IgD-negative memory B cell (primary cell): ENCODE measurements at regions not wholly inside any gene's neighbourhood (a gene's known extent, or its start where the extent isn't known, plus 50 kb on each side); places are given as distances from the start of the nearest gene placed in this dataset.

Experiments used
- H3K27ac Mint-ChIP-seq, 3 donors: one replicate each; pipeline ENCODE4 v1.8.0; 2020 to 2022; ENCODE audit warnings: mild to moderate bottlenecking in 3 of 3, mixed read lengths in 3 of 3, moderate library complexity in 1 of 3
- H3K27me3 Mint-ChIP-seq: one replicate; pipeline ENCODE4 v1.8.0; 2021; ENCODE audit warnings: mixed read lengths
- H3K36me3 Mint-ChIP-seq: one replicate; pipeline ENCODE4 v1.8.0; 2020; ENCODE audit warnings: mild to moderate bottlenecking, mixed read lengths
- H3K4me1 Mint-ChIP-seq, 3 donors: one replicate each; pipeline ENCODE4 v1.8.0; 2020 to 2022; ENCODE audit warnings: mixed read lengths in 3 of 3, mild to moderate bottlenecking in 1 of 3
- H3K4me3 Mint-ChIP-seq, 4 donors: one replicate each; pipeline ENCODE4 v1.8.0; 2020 to 2022; ENCODE audit warnings: mild to moderate bottlenecking in 4 of 4, mixed read lengths in 4 of 4, moderate library complexity in 3 of 4
- H3K9me3 Mint-ChIP-seq, 3 donors: one replicate each; pipeline ENCODE4 v1.8.0; 2020 to 2021; ENCODE audit warnings: mixed read lengths in 3 of 3, mild to moderate bottlenecking in 1 of 3

DNA sequence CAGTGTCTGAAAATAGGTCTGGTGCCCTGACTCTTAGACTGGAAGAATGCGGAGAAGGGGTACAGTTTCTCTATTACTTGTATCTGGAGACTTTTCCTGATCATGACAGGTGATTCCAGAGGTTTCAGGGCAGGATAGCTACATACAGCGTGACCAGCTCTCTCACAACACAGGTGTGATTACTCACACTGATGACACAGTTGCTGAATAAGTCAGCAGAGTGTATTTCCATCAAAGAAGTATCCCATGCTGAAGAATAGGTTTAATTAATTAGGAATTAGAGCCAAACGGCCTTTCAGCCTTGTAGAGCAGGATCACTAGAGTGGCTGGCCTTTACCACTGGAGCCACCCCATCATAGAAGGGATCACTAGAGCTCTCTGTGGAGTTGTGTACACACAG, 298.6 kb downstream of the LMX1A start:
- Mint-ChIP-seq H3K4me1 (peaks cover 0 to 1% (median 0%) of the 10 kb centered on the region in 3 donors), H3K9me3 (peaks cover 0 to 5% (median 0%) of the 10 kb centered on the region in 3 donors), H3K27ac (no peak overlapping the region), H3K27me3 (peaks cover 7% of the 10 kb centered on the region), H3K36me3 (no peaks in the 10 kb centered on the region), H3K4me3 (no peak overlapping the region)

DNA sequence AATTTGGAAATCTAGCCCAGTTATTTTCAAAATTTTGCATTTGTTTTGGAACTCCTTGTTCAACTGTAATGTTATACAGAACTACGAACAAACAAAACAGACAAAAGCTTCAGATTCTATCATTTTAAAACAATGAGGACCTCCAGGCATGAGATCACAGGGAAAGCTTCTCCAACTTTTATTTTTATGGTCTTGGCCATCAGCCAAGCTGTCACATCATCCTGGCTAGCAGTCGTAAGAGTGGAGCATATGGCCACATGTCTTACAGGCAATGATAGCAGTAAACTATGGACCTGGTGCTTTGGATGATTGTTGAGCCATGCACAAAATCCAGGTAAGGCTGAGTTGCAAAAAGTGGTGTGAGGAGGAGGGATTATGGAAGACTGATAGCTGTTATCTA, 299.6 kb downstream of the LMX1A start:
- Mint-ChIP-seq H3K36me3 (no peaks in the 10 kb centered on the region), H3K9me3 (peaks cover 0 to 5% (median 0%) of the 10 kb centered on the region in 3 donors), H3K27ac (no peak overlapping the region), H3K4me3 (no peak overlapping the region), H3K27me3 (peaks cover 9% of the 10 kb centered on the region), H3K4me1 (peaks cover 0 to 1% (median 0%) of the 10 kb centered on the region in 3 donors)

- H3K4me1 Mint-ChIP-seq, result peaks cover 0 to 1% (median 0%) of the 10 kb centered on the region in 3 donors
- H3K9me3 Mint-ChIP-seq, result peaks cover 0 to 2% (median 0%) of the 10 kb centered on the region in 3 donors
- H3K27me3 Mint-ChIP-seq, result peaks cover 9% of the 10 kb centered on the region
Measured at GRCh38 chr1:165055581-165055980, 300.9 kb downstream of the LMX1A start.

GRCh38 chr1:165054627-165055026, 301.9 kb downstream of the LMX1A start:
- Mint-ChIP-seq H3K36me3 (no peaks in the 10 kb centered on the region), H3K9me3 (peaks cover 0 to 2% (median 2%) of the 10 kb centered on the region in 3 donors), H3K27ac (no peak overlapping the region), H3K27me3 (peaks cover 7% of the 10 kb centered on the region), H3K4me1 (peaks cover 0 to 1% (median 0%) of the 10 kb centered on the region in 3 donors), H3K4me3 (peak overlapping the region in 1 of 4 donors; percentile 40)

More at GRCh38 chr1:165055581-165055980, 300.9 kb downstream of the LMX1A start:
- H3K36me3 Mint-ChIP-seq, result no peaks in the 10 kb centered on the region
- H3K4me3 Mint-ChIP-seq, result no peak overlapping the region
- H3K27ac Mint-ChIP-seq, result no peak overlapping the region

DNA sequence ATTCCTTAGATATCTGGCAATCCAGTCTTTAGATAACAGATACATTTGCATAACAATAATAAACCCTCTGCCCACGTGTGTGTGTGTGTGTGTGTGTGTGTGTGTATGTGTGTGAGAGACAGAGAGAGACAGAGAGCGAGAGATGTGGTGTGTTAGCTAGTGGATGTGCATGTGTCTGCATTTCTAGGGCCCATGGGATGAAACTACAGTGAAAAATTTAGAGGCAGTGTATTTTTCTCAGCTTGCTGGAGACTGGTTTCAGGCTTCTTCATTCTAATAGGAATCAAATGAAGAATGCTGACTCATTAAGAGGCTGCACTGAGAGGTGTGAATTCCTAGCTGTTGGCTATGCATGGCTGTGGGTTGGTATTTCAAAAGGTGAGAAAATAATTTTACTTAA, 303.2 kb downstream of the LMX1A start:
- H3K9me3 Mint-ChIP-seq, result peaks cover 0 to 2% (median 2%) of the 10 kb centered on the region in 3 donors
- H3K27ac Mint-ChIP-seq, result no peak overlapping the region
- H3K36me3 Mint-ChIP-seq, result no peaks in the 10 kb centered on the region
- peaks cover 0 to 1% (median 0%) of the 10 kb centered on the region in 3 donors for H3K4me1 Mint-ChIP-seq
- H3K27me3 Mint-ChIP-seq, result peaks cover 8% of the 10 kb centered on the region
- no peak overlapping the region for H3K4me3 Mint-ChIP-seq

DNA sequence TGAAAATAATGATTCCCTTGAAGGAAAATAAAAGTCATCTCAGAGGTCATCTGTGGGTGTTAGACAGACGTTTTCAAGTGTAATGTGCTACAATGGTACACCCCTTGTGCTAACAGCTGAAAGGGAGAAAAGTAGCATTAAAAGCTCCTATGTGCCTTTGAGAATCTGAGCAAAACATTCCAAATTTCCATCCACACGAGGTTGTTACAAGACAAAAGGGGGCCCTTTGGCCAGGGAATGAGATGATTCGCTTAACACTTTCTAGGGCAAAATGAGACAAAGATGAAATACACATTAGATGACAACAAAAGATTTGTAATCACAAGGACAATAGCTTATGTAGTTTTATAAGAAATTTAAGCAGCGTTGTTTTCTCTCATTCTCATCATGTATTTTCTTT, 303.6 kb downstream of the LMX1A start:
- Mint-ChIP-seq H3K27ac (no peak overlapping the region), H3K9me3 (peaks cover 0 to 2% (median 2%) of the 10 kb centered on the region in 3 donors), H3K36me3 (no peaks in the 10 kb centered on the region), H3K4me1 (peaks cover 0 to 2% (median 0%) of the 10 kb centered on the region in 3 donors), H3K27me3 (peaks cover 11% of the 10 kb centered on the region), H3K4me3 (no peak overlapping the region)

DNA sequence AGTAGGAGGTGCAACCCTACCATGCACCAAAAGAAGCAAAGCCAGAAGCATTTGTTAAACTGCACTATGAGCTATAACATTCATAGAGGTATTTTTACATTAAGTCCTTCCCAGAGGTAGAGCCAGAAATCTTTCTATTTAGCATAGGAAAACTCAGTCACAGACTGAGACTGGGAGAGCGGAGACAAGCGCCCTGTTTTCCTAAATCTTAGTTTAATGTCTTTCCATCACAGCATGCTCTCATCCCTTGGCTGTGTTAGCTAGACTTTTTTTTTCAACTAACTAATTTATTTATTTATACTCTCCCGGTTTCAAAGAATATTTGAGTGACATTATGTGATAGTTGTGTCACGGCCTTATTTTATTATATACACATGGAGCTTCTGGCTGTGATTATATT, 304.1 kb downstream of the LMX1A start:
- no peak overlapping the region for H3K27ac Mint-ChIP-seq
- H3K4me1 Mint-ChIP-seq, result peaks cover 0 to 3% (median 0%) of the 10 kb centered on the region in 3 donors
- H3K4me3 Mint-ChIP-seq, result no peak overlapping the region
- peaks cover 0 to 2% (median 2%) of the 10 kb centered on the region in 3 donors for H3K9me3 Mint-ChIP-seq
- H3K36me3 Mint-ChIP-seq, result no peaks in the 10 kb centered on the region
- H3K27me3 Mint-ChIP-seq, result peaks cover 11% of the 10 kb centered on the region

GRCh38 chr1:165050246-165050645, 306.3 kb downstream of the LMX1A start:
- Mint-ChIP-seq H3K9me3 (peaks cover 0 to 2% (median 0%) of the 10 kb centered on the region in 3 donors), H3K4me1 (peaks cover 0 to 3% (median 0%) of the 10 kb centered on the region in 3 donors), H3K27ac (no peak overlapping the region), H3K4me3 (no peak overlapping the region), H3K36me3 (no peaks in the 10 kb centered on the region), H3K27me3 (peaks cover 7% of the 10 kb centered on the region)

- Mint-ChIP-seq H3K9me3 (peaks cover 0 to 2% (median 0%) of the 10 kb centered on the region in 3 donors), H3K4me1 (peaks cover 0 to 2% (median 0%) of the 10 kb centered on the region in 3 donors), H3K27ac (no peak overlapping the region), H3K27me3 (peaks cover 7% of the 10 kb centered on the region), H3K4me3 (no peak overlapping the region), H3K36me3 (no peaks in the 10 kb centered on the region)
Measured at GRCh38 chr1:165047994-165048393, 308.5 kb downstream of the LMX1A start.

GRCh38 chr1:165045902-165046301, 310.6 kb downstream of the LMX1A start:
- H3K36me3 Mint-ChIP-seq, result no peaks in the 10 kb centered on the region
- peaks cover 4% of the 10 kb centered on the region for H3K27me3 Mint-ChIP-seq
- H3K4me1 Mint-ChIP-seq, result peaks cover 0 to 2% (median 0%) of the 10 kb centered on the region in 3 donors
- peaks cover 0 to 2% (median 0%) of the 10 kb centered on the region in 3 donors for H3K9me3 Mint-ChIP-seq
- no peak overlapping the region for H3K4me3 Mint-ChIP-seq
- H3K27ac Mint-ChIP-seq, result no peak overlapping the region

- H3K9me3 Mint-ChIP-seq, result no peaks in the 10 kb centered on the region
- no peaks in the 10 kb centered on the region for H3K4me1 Mint-ChIP-seq
- H3K36me3 Mint-ChIP-seq, result no peaks in the 10 kb centered on the region
- H3K27ac Mint-ChIP-seq, result no peak overlapping the region
- H3K27me3 Mint-ChIP-seq, result peaks cover 2% of the 10 kb centered on the region
- no peak overlapping the region for H3K4me3 Mint-ChIP-seq
Measured at GRCh38 chr1:165040641-165041040, 315.9 kb downstream of the LMX1A start.

GRCh38 chr1:165039996-165040395, 316.5 kb downstream of the LMX1A start:
- H3K4me1 Mint-ChIP-seq, result no peaks in the 10 kb centered on the region
- no peaks in the 10 kb centered on the region for H3K36me3 Mint-ChIP-seq
- H3K9me3 Mint-ChIP-seq, result no peaks in the 10 kb centered on the region
- no peak overlapping the region for H3K4me3 Mint-ChIP-seq
- H3K27ac Mint-ChIP-seq, result no peak overlapping the region
- H3K27me3 Mint-ChIP-seq, result peaks cover 2% of the 10 kb centered on the region

- peaks cover 2% of the 10 kb centered on the region for H3K27me3 Mint-ChIP-seq
- H3K4me3 Mint-ChIP-seq, result no peak overlapping the region
- H3K27ac Mint-ChIP-seq, result no peak overlapping the region
- H3K4me1 Mint-ChIP-seq, result no peaks in the 10 kb centered on the region
- no peaks in the 10 kb centered on the region for H3K36me3 Mint-ChIP-seq
- H3K9me3 Mint-ChIP-seq, result no peaks in the 10 kb centered on the region
Measured at GRCh38 chr1:165036403-165036802, 320.1 kb downstream of the LMX1A start.

GRCh38 chr1:165034136-165034809, 322.2 kb downstream of the LMX1A start:
- Mint-ChIP-seq H3K4me1 (no peaks in the 10 kb centered on the region), H3K27me3 (peaks cover 2% of the 10 kb centered on the region), H3K27ac (no peak overlapping the region), H3K36me3 (no peaks in the 10 kb centered on the region), H3K4me3 (no peak overlapping the region), H3K9me3 (no peaks in the 10 kb centered on the region)

DNA sequence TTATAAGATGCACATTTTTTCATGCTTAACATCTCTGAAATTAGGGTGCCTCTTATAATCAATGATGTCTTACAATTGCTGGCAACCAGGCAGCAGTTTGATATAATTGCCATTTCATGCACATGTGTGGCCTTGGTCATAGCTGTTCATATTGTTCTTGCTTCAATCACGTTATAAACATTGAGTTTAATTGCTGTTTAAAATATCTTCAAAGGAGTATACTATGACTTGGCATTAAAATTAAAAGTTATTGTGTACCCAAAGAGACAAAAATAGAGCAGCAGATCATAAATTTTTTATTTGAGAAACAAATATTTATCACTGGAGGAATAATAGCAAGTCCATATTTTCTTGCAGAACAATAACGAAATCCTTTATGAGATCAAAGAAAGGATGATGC, 325.5 kb downstream of the LMX1A start:
- Mint-ChIP-seq H3K36me3 (no peaks in the 10 kb centered on the region), H3K9me3 (peaks cover 0 to 3% (median 3%) of the 10 kb centered on the region in 3 donors), H3K27ac (no peak overlapping the region), H3K27me3 (no peaks in the 10 kb centered on the region), H3K4me1 (peaks cover 0 to 2% (median 0%) of the 10 kb centered on the region in 3 donors), H3K4me3 (no peak overlapping the region)

DNA sequence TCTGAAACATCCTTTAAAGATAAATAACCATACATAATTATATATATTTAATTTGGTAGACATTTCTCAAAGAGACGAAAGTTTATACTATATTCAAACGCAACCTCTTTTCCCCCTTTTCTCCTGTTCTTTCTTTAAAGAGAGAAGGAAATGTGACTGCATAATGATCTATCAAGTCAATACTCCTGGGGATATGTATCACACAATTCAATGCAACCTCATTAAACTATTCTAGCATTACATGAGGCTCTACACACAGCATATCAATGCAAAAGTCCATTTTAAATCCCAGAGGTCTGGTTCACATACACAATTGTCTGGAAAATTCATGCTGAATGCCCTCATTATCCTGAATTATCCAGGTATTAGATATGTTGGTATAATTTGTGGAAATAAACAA, 330.7 kb downstream of the LMX1A start:
- H3K9me3 Mint-ChIP-seq, result peaks cover 0 to 6% (median 5%) of the 10 kb centered on the region in 3 donors
- peaks cover 0 to 2% (median 0%) of the 10 kb centered on the region in 3 donors for H3K4me1 Mint-ChIP-seq
- no peak overlapping the region for H3K4me3 Mint-ChIP-seq
- H3K36me3 Mint-ChIP-seq, result peaks cover 2% of the 10 kb centered on the region
- no peak overlapping the region for H3K27ac Mint-ChIP-seq
- H3K27me3 Mint-ChIP-seq, result peaks cover 2% of the 10 kb centered on the region
